CD4-positive, alpha-beta T cell treated with Interleukin-4 for 1 hour (primary cell): ENCODE measurements at regions not wholly inside any gene's neighbourhood (a gene's known extent, or its start where the extent isn't known, plus 50 kb on each side); places are given as distances from the start of the nearest gene placed in this dataset.

ENCODE experiments used
- DNase-seq, 2 donors: peaks; one replicate each; pipeline ENCODE4 v3.0.0-alpha.2; 2020 to 2022

DNA sequence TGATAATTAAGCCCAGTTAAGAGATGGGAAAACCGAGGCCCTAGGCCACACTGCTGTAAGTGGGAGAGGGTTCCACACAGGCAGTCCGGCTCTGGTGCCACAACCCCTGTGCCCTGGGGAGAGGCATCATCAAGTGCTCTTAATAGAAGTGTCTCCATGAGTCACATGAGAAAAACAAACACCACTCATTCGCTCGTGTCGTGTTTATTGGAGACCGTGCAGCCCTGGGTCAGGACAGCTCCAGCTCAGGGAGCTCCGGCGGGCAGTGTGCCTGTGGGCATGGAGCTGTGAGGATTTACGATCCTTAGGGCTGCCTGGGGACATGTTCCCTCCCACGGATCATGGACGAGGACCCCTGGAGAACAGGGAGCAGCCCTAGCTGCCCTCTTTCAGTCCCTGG is 658.5 kb downstream of the AJAP1 start:
- no peak for DNase-seq

GRCh38 chr1:5312293-5312674 is 657.9 kb downstream of the AJAP1 start:
- DNase-seq = no peak

GRCh38 chr1:5311634-5312292 is 657.4 kb downstream of the AJAP1 start:
- no peak for DNase-seq

- DNase-seq = no peak
Measured at GRCh38 chr1:5311147-5311546, 656.7 kb downstream of the AJAP1 start.

DNA sequence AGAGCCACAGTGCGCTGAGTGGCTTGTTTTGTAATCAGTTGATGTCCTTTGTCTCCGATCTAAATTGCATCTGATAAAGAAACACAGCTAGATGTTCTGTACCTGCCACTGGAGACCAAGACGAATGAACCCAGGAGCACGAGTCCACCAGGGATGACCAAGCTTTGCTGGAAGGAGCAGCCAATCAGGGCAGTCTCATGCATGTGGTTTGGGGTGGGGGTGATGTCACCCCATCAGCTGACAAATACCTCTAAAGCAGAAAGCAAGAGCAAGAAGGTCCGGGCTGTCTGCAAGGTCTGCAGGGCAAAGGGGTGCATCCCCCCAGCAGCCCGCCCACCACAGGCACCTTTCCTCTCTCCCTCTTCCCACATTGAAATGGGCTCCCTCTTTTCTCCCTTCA is 653.8 kb downstream of the AJAP1 start:
- DNase-seq = no peak

DNA sequence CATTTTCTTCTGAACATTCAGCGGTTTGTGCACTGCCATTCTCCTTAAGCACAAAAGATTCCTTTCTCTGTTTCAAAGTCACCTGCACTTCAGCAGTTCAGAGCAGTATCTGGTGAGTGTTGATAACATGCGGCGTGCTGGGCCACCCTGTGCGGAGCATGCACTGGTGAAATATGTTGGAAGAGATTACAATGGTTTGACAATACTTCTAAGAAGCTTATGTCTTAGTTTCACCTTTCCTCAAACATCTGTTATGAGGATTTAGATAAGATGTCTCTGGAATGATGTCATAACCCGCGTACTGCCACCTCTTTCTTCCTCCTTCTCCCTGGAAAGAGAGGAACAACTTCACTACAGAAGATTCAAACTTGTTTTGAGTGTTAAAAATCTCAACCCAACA is 650.3 kb downstream of the AJAP1 start:
- DNase-seq = no peak

DNA sequence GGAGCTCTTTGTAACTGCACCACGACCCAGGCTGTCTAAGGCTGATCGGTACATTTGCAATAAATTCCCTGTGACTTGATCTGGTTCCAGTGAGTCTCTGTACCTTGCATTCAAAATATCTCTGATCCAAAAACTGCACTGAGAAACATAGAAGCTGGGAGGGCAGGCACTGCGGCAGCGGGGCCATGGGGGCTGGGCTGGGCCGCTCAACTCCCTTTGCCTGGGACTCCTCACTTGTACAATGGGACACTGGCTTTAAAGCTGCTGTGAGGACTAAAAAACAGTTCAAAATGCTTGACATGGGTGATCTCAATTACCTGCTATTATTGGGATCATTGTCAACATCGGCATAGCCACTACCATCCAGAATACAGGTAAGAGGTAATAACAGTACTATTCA is 644.0 kb downstream of the AJAP1 start:
- DNase-seq = no peak

DNA sequence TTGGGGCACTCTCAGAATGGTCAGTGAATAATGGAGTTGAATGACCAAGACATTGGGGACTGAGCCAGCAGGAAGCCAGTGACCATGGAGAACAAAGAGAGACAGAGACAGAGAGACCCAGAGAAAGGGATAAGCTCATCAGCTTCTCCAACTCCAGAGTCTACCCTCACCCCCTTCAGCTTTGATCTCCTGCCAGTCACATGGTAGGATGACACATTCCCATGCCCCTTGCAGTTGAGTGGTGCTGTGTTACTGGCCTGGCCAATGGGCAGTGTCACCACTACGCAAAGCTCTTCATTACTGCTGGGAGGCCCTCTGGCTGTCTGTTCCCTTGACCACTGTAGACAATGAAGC is 643.5 kb downstream of the AJAP1 start:
- no peak for DNase-seq

- DNase-seq = no peak
Measured at GRCh38 chr1:5297180-5297885, 642.9 kb downstream of the AJAP1 start.

DNA sequence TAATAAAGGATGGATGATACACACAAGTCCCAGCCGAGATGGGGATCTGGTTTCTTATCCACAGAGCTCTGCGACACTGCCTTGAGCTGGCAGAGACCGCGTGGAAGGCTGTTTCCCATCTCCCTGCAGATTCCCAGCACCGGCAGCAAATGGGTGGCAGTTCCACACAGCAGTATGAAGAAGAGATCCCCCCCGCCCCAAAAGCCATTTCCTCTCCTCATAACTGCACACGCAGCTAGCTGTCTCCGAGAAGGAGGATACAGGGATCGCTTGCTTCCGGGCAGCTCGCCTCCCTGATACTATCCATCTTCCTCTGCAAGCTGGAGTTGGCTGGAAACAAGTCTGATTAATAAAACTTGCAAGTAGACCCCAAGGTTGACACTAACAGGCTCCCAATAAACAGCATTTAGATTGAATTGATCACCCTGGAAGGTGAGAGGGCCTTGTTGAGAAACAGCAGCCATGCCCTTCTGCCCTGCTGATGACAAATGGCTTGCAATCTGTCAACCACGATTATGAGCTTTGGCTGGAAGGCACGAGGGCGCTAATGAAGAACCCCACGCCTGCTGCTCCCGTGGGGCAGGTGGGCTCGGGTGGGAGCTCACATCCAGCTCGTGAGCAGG is 642.3 kb downstream of the AJAP1 start:
- no peak for DNase-seq

- DNase-seq = no peak
Measured at GRCh38 chr1:5296095-5296494, 641.7 kb downstream of the AJAP1 start.

- no peak for DNase-seq
Measured at GRCh38 chr1:5291889-5292288, 637.5 kb downstream of the AJAP1 start.

- no peak for DNase-seq
Measured at GRCh38 chr1:5287178-5288150, 633.1 kb downstream of the AJAP1 start.

DNA sequence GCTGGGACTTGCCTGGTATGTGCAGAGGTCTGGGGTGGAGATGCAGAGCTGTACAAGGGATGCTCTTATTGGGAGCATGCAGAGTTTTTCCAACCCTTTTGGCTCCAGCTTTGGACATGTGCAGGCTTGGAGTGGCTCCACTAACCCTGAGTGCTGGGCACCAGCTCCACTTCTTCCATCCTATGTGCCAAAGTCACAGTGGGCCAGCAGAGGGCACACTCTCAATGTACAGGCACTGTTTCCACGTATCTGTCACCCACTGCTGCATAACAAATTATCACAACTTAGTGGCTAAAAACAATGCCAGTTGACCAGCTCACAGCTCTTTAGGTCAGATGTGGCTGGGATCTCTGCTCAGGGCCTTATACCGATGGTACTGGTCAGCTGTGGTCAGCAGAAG is 631.8 kb downstream of the AJAP1 start:
- peak; percentile 20 to 52 for DNase-seq

DNA sequence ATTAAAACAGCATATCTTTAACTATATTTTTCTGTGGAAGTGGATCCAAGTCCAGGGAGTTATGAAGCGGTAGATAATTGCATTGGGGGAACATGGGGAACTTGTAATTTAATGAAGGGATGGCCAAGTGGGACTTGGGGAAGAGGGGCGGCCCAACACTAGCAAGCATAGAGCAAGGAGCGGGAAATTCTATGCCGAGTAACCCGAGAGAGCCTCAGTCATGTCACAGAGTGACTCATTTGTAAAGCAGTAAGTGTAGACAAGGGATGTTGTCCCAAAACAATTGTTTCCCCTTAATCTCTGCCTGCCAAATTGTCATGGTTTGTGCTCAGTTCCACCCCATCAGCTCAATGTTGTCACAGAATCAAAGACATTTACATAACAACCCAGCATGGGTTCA is 620.1 kb downstream of the AJAP1 start:
- no peak for DNase-seq

DNA sequence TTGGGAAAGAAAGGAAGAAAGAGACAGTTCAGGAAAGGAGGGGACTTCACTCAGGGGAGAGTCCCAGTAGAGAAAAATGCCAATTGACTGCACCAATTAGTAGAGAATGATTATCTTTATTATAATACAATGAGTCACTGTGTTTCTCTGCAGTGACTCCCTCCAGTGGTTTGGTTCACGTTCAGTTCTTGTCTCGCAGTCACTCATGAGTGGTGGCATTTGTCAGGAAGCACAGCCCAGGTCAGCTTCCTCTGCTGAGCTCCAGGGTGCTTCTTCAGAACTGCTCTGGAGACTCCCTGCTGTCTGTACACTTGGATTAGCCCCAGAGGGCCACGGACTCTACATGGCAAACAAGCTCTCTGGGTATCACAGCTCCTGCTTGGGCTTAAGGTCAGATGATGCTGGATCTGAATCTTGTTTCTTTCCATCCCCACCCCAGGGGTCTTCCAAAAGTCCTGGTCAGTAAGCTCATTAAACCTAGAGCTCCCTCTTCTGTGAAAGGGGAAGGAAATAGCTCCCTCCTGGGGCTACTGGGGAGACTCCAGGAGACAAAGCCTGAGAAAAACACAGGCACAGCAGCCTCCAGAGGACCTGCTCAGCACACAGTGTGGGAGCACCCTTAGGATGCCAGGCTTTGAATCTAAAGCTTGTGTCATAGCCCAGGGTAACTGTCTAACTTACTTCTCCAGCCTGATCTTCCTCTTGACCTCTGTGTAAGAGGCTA is 619.0 kb downstream of the AJAP1 start:
- no peak for DNase-seq

DNA sequence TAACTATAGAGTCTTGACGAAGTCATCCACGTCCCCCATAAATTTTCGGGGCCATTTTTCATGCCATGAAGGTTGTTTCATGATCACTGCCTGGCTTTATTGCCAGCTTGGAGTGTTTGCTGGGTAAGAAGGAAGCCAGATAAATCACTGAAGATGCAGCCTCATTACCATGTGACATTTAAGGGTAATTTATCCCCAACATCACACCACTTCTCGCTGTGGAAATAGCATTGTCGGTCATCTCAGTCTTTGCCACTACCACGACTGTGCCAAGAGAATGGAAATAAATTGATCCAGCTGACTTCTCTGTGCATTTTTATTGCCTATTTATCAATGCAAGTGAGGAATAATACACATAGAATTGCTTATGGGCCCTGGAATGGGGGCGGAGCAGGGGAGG is 617.9 kb downstream of the AJAP1 start:
- no peak for DNase-seq

DNA sequence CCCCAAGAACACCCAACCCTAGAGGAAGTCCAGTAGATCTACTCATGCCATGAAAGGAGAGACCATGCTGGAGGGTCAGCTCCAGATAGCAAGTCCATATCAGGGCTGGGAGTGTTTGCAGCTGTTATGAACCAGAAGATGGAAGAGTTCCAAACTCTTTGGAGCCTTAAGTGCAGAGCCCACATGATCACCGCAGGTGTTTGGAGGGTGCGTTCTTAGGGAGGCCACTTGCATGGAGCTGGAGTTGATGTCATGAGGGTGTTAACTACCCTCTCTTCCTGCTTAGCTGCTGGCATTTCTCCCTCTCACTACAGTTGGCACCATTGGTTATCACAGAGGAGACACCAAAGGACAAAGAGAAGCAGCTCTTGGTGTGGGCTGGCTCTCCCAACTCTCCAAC is 616.9 kb downstream of the AJAP1 start:
- no peak for DNase-seq

- DNase-seq = no peak
Measured at GRCh38 chr1:5269901-5270300, 615.5 kb downstream of the AJAP1 start.

- DNase-seq = no peak
Measured at GRCh38 chr1:5267603-5268235, 613.3 kb downstream of the AJAP1 start.

GRCh38 chr1:5265438-5266075 is 611.1 kb downstream of the AJAP1 start:
- DNase-seq = no peak

GRCh38 chr1:5264476-5264875 is 610.1 kb downstream of the AJAP1 start:
- DNase-seq = no peak
